GM20000 (cell line): ENCODE measurements at regions not wholly inside any gene's neighbourhood (a gene's known extent, or its start where the extent isn't known, plus 50 kb on each side); places are given as distances from the start of the nearest gene placed in this dataset.

Experiments used
- DNase-seq: peaks from one replicate; pipeline ENCODE4 v3.0.0; 2012; ENCODE audit warnings: low spot score
- TF ChIP-seq, protein P1 (sequence below): IDR thresholded peaks from 2 replicates; pipeline ENCODE4 v1.5.1; 2012; ENCODE audit warnings: mild to moderate bottlenecking, control low read depth; ENCODE audit errors: extremely low read depth, missing control alignments

DNA sequence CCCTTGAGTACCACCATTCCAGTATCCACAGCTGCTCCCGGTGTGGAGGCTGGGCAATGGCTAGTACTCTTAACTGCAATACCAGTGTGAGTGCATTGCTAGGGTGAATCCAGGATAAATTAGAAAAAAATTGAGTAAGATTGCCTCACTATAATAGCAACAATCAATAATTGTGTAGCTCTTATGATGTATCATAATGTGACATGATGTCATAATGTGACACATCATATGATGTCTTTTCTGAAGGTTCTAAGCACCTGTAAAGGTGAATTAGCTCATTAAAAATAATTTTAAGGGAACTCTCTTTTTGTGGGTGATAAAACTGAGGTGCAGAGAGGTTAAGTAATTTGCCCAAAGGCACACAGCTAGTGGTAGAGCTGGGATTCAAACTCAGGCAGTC lies 424.4 kb downstream of the HLX start:
- no peak for DNase-seq
- TF ChIP-seq, protein P1, sequence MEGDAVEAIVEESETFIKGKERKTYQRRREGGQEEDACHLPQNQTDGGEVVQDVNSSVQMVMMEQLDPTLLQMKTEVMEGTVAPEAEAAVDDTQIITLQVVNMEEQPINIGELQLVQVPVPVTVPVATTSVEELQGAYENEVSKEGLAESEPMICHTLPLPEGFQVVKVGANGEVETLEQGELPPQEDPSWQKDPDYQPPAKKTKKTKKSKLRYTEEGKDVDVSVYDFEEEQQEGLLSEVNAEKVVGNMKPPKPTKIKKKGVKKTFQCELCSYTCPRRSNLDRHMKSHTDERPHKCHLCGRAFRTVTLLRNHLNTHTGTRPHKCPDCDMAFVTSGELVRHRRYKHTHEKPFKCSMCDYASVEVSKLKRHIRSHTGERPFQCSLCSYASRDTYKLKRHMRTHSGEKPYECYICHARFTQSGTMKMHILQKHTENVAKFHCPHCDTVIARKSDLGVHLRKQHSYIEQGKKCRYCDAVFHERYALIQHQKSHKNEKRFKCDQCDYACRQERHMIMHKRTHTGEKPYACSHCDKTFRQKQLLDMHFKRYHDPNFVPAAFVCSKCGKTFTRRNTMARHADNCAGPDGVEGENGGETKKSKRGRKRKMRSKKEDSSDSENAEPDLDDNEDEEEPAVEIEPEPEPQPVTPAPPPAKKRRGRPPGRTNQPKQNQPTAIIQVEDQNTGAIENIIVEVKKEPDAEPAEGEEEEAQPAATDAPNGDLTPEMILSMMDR: no peak

DNA sequence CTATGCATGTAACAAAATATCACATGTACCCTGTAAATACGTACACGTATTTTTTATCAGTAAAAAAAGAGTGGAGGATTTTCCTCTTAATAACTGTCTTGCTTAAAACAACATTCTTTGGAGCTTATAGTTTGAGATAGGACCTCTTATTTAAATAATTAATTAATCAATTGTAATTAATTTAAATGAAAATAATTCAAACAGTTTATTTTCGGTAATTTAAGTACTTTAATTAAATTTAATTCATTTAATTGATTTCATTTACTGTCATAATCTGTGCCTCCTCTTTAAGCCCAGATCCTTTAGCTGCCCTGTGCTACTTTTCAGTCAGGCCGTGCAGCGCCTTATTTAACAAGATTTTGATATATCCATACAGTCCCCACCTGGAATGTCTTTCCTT lies 427.0 kb downstream of the HLX start:
- DNase-seq: no peak
- TF ChIP-seq, protein P1: no peak

DNA sequence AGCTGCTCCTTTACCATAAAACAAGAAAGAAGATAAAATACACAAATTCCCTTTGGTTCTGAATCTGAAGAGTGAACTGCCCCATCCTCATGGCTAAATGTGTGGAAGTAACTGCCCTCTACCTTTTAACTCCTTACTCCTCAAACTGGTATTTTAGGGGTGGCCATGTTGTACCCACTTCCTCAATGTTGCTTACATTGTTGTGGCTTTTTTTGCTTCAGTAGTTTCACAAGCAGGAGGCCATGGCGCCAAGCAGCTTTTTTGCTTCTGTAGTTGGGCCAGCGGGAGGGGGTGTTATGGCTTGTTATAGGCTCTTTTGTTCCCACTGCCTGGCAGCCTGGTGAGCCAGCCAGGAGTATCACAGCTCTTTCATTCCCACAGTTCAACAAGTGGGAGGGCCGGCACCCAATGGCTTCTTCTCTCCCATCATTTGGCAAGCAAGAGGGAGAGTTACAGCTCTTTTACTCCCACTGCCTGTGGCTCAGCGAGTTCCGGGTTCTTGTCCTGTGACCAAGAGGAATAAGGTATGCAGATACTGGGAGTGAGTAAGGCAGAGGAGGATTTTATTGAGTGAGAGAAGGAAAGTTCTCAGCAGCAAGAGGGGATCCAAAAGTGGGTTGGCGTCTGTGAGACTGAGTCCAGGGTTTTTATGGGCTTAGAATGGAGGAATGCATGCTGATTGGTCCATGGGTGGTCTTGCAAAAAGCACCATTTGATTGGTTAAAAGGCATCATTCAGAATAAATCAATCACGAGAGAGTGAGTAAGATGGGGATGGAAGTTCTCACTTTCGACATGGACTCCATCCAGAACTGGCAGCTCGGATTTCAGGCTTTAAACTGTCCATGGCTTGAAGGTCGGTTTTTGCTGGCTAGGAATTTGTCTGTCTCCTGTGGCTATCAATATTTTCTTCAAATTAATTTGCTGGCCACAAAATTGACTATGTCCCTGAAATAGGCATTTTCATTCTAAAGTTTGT lies 429.6 kb downstream of the HLX start:
- no peak for DNase-seq
- TF ChIP-seq, protein P1: no peak

DNA sequence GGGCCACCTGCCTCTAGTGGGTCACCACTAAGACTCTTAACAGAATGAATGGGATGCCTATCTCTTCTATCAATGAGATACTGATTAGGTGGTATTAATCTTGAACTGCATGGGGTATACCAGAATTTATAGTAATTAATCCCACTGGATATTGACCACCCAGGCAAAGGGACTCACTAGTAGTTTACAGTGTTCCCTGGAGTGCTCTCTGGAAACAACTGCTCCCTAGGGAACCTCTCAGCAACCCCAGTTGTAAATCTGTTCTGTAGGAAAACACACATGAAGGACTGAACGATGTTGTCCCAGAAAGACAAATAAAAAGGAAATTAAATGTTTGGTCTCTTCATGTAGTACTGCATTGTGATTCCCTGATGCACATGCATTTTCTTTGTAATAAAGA lies 430.5 kb downstream of the HLX start:
- no peak for DNase-seq
- TF ChIP-seq, protein P1: no peak

DNA sequence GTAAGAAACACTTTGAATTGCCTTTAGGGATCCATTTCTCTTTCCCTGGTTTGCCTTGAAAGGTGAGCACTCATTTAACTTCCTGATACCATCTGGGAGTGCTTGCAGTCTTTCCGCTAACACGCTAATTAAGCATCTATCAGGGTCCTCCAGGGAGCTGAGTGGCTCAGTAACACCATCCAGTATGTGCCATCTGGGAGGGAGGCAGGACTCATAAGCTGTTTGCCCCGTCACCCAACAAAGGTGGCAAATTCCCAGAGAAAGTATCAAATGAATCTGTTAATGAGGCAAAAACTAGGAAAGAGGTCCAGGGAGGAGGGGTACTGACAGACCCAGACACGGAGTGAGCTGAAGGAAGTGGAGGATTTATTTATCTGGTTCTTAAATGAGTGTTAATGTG lies 430.9 kb downstream of the HLX start:
- TF ChIP-seq, protein P1: no peak
- DNase-seq: no peak

DNA sequence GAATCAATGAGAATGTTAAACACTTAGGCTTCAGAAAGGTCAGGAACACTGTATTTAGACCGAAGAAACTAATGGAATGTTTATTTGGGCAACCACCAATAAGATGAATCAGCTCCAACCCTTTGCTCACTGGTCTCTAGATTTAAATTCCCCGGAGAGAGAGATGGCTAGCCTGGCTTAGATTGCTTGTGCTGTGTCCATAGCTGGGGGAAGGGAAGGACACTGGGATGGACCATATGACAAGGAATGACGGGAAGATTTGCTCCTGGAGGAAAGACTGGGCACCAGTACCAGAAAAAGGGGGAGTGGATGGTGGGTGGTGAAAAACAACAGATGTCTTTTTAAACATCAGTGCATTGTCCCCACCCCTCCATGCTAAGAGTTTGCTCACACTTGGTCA lies 426.6 kb downstream of the DUSP10 start:
- no peak for DNase-seq
- TF ChIP-seq, protein P1: no peak

DNA sequence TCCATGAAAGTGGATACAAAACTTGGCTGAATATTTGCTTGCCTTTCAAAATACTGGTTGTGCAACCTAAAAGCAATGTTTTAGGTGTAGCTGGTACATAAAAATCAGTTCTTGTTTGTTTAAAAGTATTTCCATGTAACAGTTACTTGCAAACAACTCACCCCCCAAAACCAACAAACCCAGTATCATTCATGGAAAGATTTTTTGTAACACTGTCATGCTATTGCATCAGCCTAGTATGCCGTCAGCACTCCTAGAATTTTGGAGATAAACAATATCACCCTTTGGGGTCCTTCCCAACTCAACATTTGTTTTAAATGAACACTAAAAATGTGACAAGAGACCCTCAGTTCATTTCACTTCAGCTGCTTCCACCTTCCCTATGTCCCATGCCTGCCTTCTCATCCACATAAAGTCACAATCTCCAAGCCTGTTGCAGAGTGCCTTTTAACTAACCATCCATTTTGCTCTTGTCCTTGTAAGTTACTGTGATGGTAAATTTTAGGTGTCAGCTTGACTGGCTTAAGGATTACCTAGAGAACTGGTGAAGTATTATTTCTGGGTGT lies 425.3 kb downstream of the DUSP10 start:
- TF ChIP-seq, protein P1: no peak
- no peak for DNase-seq
